WERI-Rb-1 (cell line): ENCODE measurements at regions not wholly inside any gene's neighbourhood (a gene's known extent, or its start where the extent isn't known, plus 50 kb on each side); places are given as distances from the start of the nearest gene placed in this dataset.

Experiments used
- DNase-seq: peaks from one replicate; pipeline ENCODE4 v3.0.0-alpha.2; 2020
- H3K27ac ChIP-seq: fragments of 250-450 bp; sonication (Bioruptor Pico); 2 replicates; pipeline ENCODE4 v1.5.1; 2020; ENCODE audit warnings: mild to moderate bottlenecking, moderate library complexity
- H3K27me3 ChIP-seq: fragments of 250-450 bp; sonication (Bioruptor Pico); 2 replicates; pipeline ENCODE4 v1.5.1; 2021; ENCODE audit warnings: mild to moderate bottlenecking, low read depth, moderate library complexity; ENCODE audit not compliant: insufficient read depth, severe bottlenecking
- H3K36me3 ChIP-seq: fragments of 250-450 bp; sonication (Bioruptor Pico); 2 replicates; pipeline ENCODE4 v1.5.1; 2020; ENCODE audit warnings: mild to moderate bottlenecking, moderate library complexity
- H3K4me3 ChIP-seq: 2 replicates; pipeline ENCODE4 v1.5.1; 2011; ENCODE audit warnings: low read depth, mild to moderate bottlenecking, control low read depth, low read length
- H3K9me3 ChIP-seq: fragments of 250-450 bp; sonication (Bioruptor Pico); 2 replicates; pipeline ENCODE4 v1.5.1; 2021; ENCODE audit warnings: mild to moderate bottlenecking, moderate library complexity; ENCODE audit not compliant: severe bottlenecking
- TF ChIP-seq, protein P1 (sequence below): IDR thresholded peaks from 2 replicates; pipeline ENCODE4 v1.5.1; 2011; ENCODE audit warnings: low read depth, mild to moderate bottlenecking, control low read depth, inconsistent platforms, low read length

DNA sequence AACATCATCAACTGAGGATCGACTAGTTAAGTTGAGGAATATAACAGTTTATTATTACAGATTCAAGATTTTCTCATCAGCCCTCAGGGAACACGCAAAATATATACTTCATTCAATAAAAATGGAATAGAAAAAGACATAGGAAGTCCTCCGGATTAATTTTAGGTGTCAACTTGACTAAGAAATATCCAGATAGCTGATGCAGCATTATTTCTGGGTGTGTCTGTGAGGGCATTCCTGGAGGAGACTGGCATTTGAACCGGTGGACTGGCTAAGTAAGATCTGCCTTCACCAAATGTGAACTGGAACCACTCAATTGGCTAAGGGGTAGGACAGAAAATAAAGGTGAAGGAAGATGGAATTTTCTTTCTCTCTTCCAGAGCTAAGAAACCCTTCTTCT is 845.3 kb downstream of the SOCS6 start:
- Histone ChIP-seq H3K36me3 (no peaks in the 10 kb centered on the region), H3K27ac (no peak overlapping the region), H3K9me3 (no peaks in the 10 kb centered on the region), H3K27me3 (no peaks in the 10 kb centered on the region), H3K4me3 (no peak overlapping the region)
- TF ChIP-seq, protein P1, sequence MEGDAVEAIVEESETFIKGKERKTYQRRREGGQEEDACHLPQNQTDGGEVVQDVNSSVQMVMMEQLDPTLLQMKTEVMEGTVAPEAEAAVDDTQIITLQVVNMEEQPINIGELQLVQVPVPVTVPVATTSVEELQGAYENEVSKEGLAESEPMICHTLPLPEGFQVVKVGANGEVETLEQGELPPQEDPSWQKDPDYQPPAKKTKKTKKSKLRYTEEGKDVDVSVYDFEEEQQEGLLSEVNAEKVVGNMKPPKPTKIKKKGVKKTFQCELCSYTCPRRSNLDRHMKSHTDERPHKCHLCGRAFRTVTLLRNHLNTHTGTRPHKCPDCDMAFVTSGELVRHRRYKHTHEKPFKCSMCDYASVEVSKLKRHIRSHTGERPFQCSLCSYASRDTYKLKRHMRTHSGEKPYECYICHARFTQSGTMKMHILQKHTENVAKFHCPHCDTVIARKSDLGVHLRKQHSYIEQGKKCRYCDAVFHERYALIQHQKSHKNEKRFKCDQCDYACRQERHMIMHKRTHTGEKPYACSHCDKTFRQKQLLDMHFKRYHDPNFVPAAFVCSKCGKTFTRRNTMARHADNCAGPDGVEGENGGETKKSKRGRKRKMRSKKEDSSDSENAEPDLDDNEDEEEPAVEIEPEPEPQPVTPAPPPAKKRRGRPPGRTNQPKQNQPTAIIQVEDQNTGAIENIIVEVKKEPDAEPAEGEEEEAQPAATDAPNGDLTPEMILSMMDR, result no peak
- DNase-seq, result no peak

- TF ChIP-seq, protein P1, result no peak
- Histone ChIP-seq H3K4me3 (no peak overlapping the region), H3K27ac (no peak overlapping the region)
Observed at GRCh38 chr18:71131918-71132317, 843.1 kb downstream of the SOCS6 start.

GRCh38 chr18:71130351-71130750 is 841.5 kb downstream of the SOCS6 start:
- TF ChIP-seq, protein P1, result no peak
- H3K9me3 ChIP-seq, result no peaks in the 10 kb centered on the region
- H3K36me3 ChIP-seq, result no peaks in the 10 kb centered on the region
- H3K4me3 ChIP-seq, result no peak overlapping the region
- no peaks in the 10 kb centered on the region for H3K27me3 ChIP-seq
- no peak overlapping the region for H3K27ac ChIP-seq
- DNase-seq, result no peak

More at GRCh38 chr18:71131918-71132317, 843.1 kb downstream of the SOCS6 start:
- Histone ChIP-seq H3K9me3 (no peaks in the 10 kb centered on the region), H3K36me3 (no peaks in the 10 kb centered on the region), H3K27me3 (no peaks in the 10 kb centered on the region)
- no peak for DNase-seq

GRCh38 chr18:71125581-71125980 is 836.7 kb downstream of the SOCS6 start:
- TF ChIP-seq, protein P1, result no peak
- DNase-seq, result no peak
- Histone ChIP-seq H3K4me3 (no peak overlapping the region), H3K27me3 (no peaks in the 10 kb centered on the region), H3K9me3 (no peaks in the 10 kb centered on the region), H3K36me3 (no peaks in the 10 kb centered on the region), H3K27ac (no peak overlapping the region)

- DNase-seq, result no peak
- H3K27me3 ChIP-seq, result no peaks in the 10 kb centered on the region
- H3K9me3 ChIP-seq, result no peaks in the 10 kb centered on the region
- H3K4me3 ChIP-seq, result no peak overlapping the region
- TF ChIP-seq, protein P1, result no peak
- no peak overlapping the region for H3K27ac ChIP-seq
- no peaks in the 10 kb centered on the region for H3K36me3 ChIP-seq
Observed at GRCh38 chr18:71116535-71116934, 827.7 kb downstream of the SOCS6 start.

GRCh38 chr18:71115261-71115660 is 826.4 kb downstream of the SOCS6 start:
- TF ChIP-seq, protein P1, result no peak
- no peak for DNase-seq

More at GRCh38 chr18:71115261-71115660, 826.4 kb downstream of the SOCS6 start:
- Histone ChIP-seq H3K4me3 (no peak overlapping the region), H3K27me3 (no peaks in the 10 kb centered on the region), H3K36me3 (no peaks in the 10 kb centered on the region), H3K9me3 (no peaks in the 10 kb centered on the region), H3K27ac (no peak overlapping the region)
